ENCODE measurements at regions not wholly inside any gene's neighbourhood (a gene's known extent, or its start where the extent isn't known, plus 50 kb on each side); places are given as distances from the start of the nearest gene placed in this dataset.

GRCh38 chr18:57214976-57215375, 68.1 kb downstream of the BOD1L2 start:
- no peak overlapping the region for H3K4ac ChIP-seq (ENCODE audit: low read depth, low read length)
- BruUV-seq (replicated peaks) = no TSS peak
- no peak overlapping the region for H3K4me2 ChIP-seq (ENCODE audit: low read depth, low read length)
- POLR2A ChIA-PET (ENCODE audit: unreplicated experiment) = no interaction called here
- H4K8ac ChIP-seq (ENCODE audit: low read depth in 2 of 2, low read length in 2 of 2) = no peak overlapping the region
- H3K27ac ChIP-seq (ENCODE audit: insufficient read depth, low read length) = no peak overlapping the region
- in situ Hi-C loops (cut with MboI; ENCODE audit: low sequenced_read_pairs) = no loop called here
- no peak overlapping the region for H2BK15ac ChIP-seq (ENCODE audit: low read depth, low read length)
- H2AFZ ChIP-seq (replicated peaks; ENCODE audit: low read length, poor library complexity) = no peak overlapping the region
- no peak overlapping the region for H3K14ac ChIP-seq (replicated peaks; ENCODE audit: low read depth, low read length)
- dilution Hi-C loops (cut with HindIII; ENCODE audit: low sequenced_read_pairs, unreplicated experiment) = no loop called here
- H3K23ac ChIP-seq (ENCODE audit: low read depth, low read length) = no peak overlapping the region
- H3K79me1 ChIP-seq (ENCODE audit: low read depth in 1 of 2, low read length in 2 of 2) = no peaks in the 10 kb centered on the region
- no peaks in the 10 kb centered on the region for H3K27me3 ChIP-seq (ENCODE audit: control insufficient read depth, insufficient read depth, low read length)
- CTCF ChIA-PET = interaction anchor here (0.5 kb wide), 1 partner anchor 501 kb away, joined by 4 read pairs; no protein-coding TSS in a partner anchor
- no peak overlapping the region for H2AK5ac ChIP-seq (ENCODE audit: low read depth, low read length)
- no peak overlapping the region for H3K18ac ChIP-seq (ENCODE audit: low read depth, low read length)
- H2BK20ac ChIP-seq (ENCODE audit: low read depth, low read length) = no peak overlapping the region
- H2AK9ac ChIP-seq (replicated peaks; ENCODE audit: low read depth, low read length, poor library complexity) = no peak overlapping the region
- no peaks in the 10 kb centered on the region for H3K4me1 ChIP-seq (ENCODE audit: control insufficient read depth, insufficient read depth, low read length)
- H4K20me1 ChIP-seq (ENCODE audit: insufficient read depth, low read length) = no peaks in the 10 kb centered on the region
- intact Hi-C loops (cut with micrococcal nuclease) = loop anchor here (10.0 kb wide), 2 partner anchors 350 to 470 kb away; no protein-coding TSS in a partner anchor
- H4K5ac ChIP-seq (ENCODE audit: low read depth, low read length) = no peak overlapping the region
- H4K91ac ChIP-seq (ENCODE audit: insufficient read depth, low read depth, low read length) = no peak overlapping the region
- ATAC-seq (ENCODE audit: low read depth) (no peak), DNase-seq (no peak)
- no peak overlapping the region for H3K56ac ChIP-seq (ENCODE audit: extremely low read depth, insufficient read depth, low read length)
- no peak for TF ChIP-seq NFE2L2 (IDR thresholded peaks at IDR 0.05; ENCODE audit: low read depth, low read length)
- no peak overlapping the region for H3K4me3 ChIP-seq (ENCODE audit: insufficient read depth, low read depth, low read length)
- WGBS, 2 experiments (ENCODE audit: extremely low coverage in 2 of 2, insufficient read length in 1 of 2) = no CpG with 5 or more reads among the region's 3 CpGs
- H3K9me1 ChIP-seq (ENCODE audit: insufficient read depth, low read length) = no peaks in the 10 kb centered on the region
- no peaks in the 10 kb centered on the region for H3K9me3 ChIP-seq (ENCODE audit: control insufficient read depth, insufficient read depth, low read length)
- H3K36me3 ChIP-seq (ENCODE audit: control insufficient read depth, insufficient read depth, low read length) = no peaks in the 10 kb centered on the region
- H2BK5ac ChIP-seq (ENCODE audit: low read depth, low read length, poor library complexity, severe bottlenecking) = no peak overlapping the region
- no peak overlapping the region for H3K9ac ChIP-seq (ENCODE audit: low read depth, low read length)
- no peak overlapping the region for H2BK120ac ChIP-seq (ENCODE audit: low read depth, low read length)

Data from IMR-90 (cell line).